Stimulated activated CD8-positive, alpha-beta memory T cell treated with anti-CD3 and anti-CD28 coated beads, Interleukin-12 subunit alpha, Interleukin-12 subunit beta, amount 100 ng/mL, for 1 hour (primary cell): ENCODE measurements at regions not wholly inside any gene's neighbourhood (a gene's known extent, or its start where the extent isn't known, plus 50 kb on each side); places are given as distances from the start of the nearest gene placed in this dataset.
"Not testable (repeated sequence)": the region's sequence is repeated elsewhere in the genome, so short reads cannot be mapped to it uniquely, and the experiment has no call there.

Experiments
- DNase-seq: peaks from one replicate; pipeline ENCODE4 v3.0.0-alpha.2; 2020; ENCODE audit warnings: low read depth

DNA sequence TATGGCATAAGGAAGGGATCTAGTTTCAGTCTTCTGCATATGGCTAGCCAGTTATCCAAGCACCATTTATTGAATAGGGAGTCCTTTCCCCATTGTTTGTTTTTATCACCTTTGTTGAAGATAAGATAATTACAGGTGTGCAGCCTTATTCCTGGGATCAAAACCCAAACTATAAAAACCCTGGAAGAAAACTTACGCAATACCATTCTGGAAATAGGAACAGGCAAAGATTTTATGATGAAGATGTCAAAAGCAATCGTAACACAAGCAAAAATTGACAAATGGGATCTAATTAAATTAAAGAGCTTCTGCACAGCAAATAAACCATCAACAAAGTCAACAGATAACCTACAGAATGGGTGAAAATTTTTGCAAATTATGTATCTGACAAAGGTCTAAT is 128.5 kb upstream of the DCN start:
- no peak for DNase-seq

DNA sequence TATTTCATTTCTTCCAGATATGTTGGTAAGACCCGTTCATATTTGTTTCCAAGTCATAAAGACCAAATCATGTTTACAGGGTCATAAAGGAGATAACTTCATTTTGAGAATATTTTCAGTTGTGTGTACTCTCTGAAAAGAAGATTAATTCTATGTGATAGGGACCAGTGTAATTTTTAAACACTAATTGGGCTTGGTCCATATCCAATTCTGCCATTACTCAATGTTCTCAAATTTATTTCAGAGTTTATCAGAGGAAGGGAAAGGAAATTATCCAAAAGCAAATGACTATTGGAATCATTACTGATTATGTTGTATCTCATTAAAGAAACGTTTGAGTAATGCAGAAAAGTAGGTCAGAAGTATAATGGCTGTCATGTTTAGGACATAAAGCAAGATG is 126.8 kb upstream of the DCN start:
- DNase-seq, result no peak

DNA sequence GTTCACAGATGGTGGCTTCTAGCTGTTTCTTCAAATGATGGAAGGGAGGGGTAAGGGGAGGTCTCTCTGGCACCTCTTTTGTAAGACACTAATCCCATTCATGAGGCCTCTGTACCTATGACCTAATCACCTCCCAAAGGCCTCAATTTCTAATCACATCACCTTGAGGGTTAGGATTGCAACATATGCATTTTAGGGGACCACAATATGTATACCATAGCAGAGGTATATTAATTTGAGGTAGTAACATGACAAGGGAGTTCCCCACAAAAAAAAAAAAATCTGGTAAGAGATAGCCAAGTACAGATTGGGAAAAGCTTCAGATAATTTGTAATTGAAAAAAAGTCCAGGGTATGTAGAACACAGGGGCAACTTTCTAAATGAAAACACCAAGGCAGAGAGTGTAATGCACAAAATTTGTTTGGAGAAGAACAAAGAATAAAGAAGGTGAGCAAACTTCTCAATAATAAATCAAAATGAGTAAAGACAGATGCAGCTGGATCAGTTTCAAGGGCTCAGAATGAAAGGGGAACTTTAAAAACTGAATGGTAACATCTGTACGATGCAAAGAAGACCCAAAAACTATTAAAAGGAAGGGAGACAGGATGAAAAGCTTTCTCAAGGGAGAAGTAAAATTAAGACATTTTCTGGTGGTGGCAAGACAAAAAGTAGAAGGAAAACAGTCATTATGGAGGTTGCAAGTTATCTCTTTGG is 125.5 kb upstream of the DCN start:
- DNase-seq, result no peak

DNA sequence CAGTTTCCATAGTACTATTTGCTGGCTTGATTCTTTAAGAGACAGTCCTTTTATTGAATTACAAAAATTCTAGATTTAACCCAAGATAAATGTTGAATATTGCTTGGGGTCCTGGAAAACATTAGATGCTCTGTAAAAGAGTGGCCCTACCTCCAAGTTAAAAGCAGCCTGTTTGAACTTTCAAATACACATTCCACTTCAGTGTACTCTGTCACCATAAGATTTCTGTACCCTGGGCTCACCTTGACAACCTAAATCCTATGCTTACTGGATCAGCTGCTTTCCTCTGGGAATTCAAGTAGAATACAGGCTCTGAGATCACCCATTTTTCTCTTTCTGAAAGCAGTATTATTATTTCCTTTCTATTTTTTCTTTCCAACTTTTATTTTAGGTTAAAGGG is 107.7 kb upstream of the DCN start:
- DNase-seq, result no peak

DNA sequence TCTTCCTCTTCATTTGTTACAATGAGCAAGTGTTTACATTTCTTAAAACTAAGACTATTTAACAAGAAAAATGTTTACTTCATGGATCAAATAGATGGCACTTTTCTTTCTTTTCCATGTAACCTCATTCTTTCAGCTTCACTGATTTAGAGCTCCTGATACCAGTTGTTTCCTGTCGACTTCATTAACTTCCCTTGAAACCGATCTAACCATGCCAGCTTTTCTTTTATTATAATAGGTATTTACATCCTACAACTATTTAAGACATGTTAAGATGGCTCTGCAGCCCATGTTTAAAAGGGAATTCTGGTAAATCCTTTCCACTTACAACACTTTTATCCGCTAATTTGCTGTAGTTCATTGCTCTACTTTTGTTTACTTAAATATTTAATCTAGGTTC is 107.3 kb upstream of the DCN start:
- no peak for DNase-seq

DNA sequence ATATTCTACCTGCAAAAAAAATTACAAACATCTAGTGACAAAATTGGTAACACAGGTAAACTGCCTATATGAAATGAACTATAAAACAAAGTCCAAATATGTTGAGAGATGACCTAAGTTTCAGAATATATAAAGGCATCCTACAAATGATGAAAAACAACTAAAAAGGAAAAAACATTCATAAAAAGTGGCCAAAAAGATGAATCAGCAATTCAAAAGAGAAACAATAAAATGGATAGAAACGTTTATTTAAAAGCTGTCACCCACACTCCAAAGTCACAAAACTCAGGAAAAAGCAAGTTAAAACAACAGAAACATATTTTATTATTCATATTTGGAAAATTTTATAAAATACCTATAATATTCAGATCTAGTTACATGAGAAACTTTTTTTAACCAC is 106.5 kb upstream of the DCN start:
- no peak for DNase-seq

DNA sequence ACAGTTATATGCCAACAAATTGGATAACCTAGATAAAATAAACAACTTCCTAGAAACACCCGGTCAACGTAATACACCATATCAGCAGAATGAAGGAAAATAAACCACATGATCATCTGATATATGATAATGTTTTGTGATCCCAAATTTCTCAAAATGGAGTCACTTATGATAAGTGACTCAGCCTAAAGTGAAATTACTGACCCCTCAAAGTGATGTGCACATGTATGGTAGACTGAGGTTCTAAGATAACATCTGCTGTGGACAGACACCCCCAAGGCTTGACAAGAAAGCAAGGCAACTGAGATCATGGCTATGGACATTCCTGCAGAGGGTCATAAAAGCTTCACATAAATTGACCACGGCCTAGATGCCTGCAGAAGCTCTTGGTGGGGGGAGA is 105.1 kb upstream of the DCN start:
- no peak for DNase-seq

DNA sequence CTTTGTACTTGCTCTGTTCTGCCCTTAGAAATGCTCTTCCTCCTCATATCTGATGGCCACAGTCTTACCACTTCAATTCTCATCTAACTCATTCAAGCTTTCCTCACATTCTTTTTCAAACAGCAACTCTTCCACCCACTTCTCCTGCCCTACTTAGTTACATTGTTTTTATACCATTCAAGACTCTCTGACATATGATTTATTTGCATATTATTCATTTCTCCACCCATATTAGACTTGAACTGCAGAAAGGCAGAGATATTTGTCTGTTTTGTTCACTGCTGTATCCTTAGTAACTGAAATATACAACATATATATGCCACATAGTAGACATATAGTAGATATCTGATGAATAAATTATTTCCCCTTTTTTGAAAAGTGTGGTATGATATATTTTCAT is 95.5 kb upstream of the DCN start:
- DNase-seq, result no peak

DNA sequence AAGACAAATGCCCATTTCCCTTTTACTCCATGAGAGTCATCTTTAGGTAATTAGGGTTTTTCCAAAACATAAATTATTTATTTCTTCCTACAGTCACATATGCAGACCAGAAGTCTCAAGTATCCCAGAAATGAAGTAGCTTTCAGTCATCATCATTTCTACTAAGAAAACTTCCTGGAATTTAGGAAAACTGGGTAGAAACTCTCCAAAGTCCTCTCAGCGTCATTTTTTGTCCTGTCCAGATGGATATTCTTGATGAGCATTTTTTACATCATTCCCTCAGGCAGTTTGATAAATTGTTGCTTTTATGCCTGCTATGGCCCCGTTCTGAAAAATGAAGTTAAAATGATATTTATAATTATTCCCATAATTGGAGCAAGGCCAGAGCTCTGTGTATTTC is 93.9 kb upstream of the DCN start:
- DNase-seq, result no peak

DNA sequence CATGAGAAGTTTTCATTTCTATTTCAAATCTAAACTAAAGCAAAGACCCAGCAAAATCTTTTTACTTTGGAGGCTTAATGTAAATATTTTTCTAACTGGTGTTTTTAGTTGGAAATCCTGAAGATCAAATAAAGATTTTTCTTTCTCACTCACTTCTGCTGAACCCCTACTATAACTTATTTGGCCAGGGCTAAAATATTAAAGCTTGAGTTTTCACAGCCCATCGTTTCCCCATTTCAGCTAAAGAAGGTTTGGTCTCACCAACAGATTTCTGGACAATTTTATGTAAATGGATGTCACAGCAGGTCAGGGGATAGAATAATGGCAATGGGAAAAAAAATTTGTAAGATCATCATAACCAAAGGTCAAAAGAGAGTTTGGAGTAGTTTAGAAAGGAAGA is 92.7 kb upstream of the DCN start:
- DNase-seq, result no peak

DNA sequence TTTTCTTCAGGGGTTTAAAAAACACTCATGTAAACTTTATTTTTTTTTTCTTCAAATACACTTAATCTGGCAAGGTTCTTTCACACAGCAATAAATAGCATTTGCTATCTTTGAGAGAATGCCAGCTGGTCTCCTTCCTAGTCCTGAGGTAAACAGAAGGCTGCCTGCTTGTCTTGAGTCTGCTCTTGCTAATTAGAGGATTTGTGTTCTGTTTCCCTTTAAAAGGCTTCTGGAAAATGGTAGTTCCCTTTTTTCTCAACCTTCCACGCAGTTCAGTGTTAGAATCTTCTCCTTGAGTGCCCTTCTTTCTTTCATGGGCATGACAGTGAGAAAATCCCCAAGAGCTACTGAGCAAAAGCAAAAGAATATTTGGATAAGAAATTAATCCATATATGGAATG is 92.3 kb upstream of the DCN start:
- no peak for DNase-seq

DNA sequence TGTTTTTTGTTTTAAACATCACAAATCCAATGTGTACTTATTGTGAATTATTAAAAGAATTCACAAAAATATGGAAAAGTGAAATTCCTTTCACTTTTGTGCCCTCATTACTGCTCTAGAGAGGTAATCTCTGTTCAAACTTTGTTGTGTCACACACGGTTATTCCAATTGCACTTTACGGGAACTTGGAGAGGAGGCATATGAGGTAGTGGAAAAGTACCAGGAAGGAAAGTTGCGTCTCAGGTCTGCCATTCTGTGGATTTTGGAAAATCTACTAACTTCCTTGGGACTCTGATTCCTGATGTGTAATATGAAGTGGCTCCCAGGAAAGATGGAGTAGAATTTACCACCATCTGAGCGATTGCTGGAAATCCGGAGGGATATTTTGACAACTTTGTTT is 90.9 kb upstream of the DCN start:
- no peak for DNase-seq

DNA sequence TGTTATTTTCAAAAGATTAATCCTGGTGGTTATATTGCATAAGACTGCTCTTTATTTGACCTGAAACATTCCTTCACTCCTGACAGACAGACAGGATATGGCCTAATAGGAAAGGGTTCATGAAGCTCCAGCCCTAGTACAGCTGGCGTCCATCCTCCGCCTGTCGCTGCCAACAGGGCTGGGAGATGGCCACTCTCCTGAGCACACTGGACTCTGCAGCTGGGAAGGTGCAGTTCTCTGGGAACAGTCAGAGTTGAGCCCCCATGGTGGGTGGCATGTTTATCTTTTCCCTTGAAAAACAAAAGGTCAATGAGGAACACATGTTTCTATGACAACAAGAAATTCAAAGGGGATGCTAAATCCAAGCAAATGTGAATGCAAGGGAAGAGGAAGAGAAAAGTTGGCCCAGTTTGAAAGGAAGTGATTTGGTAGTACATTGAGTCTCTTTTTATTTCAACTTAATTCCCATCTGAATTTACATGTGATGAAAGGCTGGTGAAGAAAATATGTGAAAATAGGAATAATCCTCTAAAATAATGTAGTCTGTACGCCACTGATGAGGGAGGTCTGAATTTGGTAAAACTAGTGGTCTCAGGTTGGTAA is 89.9 kb upstream of the DCN start:
- DNase-seq, result no peak

DNA sequence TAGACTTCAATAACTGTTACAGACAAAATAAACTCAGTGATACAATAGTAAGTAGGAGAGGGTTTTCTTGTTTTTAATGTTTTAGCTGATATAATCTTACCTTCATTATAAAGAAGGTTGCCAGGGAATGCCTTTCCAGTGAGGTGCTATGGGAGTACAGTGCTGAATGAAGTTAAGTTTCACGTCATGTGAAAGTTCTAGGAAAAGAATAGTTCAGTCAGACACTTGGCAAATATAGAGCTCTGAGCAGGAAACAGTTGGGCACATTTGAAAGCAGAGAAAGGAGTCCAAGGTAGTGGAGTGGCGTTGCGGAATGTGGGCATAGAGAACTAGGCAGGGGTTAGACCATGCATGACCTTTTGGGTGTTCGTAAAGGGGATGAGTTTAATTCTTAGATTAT is 88.6 kb upstream of the DCN start:
- DNase-seq, result no peak

DNA sequence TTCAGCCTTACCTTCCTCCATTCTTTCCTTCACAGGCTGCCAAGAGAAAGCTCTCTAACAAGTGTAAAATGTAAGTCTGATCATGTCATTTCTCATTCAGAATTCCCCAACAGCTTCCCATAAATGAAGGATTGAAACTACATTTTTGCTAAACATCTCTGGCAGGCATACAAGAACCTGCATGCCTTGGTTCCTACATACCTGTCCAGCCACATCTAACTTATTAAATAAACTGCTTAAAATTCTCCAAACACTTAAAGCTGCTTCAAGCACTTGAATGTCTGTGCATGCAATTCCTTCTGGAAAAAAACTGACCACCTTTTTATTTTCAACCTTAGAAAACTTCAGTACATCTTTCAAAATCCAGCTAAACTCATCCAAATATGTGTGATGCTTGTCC is 84.4 kb upstream of the DCN start:
- no peak for DNase-seq

DNA sequence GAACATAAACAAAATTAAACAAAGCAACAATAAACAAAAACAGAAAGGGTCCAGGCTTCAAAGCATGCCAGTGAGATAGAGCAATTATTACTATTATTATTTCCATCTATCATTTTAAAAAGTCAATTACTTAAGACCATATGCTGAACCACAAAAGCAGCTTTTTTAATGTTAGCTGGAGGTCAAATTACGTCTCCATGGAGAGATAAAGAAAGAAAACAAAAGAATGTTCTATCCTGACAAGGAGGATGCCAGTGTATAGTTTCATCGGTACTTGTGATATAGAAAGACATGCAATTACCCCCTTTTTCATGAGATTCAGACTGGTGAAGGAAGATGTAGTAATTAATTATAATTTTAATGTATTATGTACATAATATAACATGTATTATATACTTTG is 81.6 kb upstream of the DCN start:
- DNase-seq, result no peak

DNA sequence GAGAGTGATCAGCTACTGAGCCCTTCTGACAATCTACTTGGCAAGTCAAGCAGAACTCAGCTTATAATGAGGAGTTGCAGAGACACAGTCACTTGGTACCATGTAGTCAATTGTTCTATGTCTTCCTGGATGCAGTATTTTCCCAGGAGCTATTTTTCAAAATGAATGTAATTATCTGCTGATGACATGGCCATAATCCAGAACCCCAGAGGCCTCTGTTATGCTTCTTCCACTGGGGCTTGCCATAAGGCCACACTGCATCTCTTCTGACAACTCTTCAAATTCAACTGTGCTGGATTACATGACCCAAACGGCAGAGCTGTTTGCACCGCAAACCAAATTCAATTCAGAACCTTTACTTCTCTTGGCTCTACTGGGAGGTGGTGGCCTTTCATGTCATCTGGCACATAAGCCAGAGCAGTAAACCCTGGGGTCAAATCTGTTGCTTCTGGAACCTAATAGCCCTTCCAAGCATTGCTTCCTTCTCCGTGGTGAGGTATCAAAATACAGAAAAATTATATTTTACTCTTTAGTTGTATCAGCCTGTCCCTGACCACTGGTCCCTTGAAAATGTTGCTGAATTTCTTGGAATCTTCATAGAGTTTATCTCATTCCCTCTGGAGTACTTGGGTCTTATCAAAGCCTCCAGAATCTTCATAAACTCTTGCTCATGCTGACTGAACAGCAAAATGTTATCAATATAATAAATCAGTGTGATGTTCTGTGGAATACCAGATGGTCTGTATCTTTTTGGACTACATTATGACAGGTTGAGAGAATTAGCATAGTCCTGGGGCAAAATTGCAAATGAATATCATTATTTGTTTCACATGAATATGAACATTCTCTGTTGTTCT is 79.4 kb upstream of the DCN start:
- no peak for DNase-seq

DNA sequence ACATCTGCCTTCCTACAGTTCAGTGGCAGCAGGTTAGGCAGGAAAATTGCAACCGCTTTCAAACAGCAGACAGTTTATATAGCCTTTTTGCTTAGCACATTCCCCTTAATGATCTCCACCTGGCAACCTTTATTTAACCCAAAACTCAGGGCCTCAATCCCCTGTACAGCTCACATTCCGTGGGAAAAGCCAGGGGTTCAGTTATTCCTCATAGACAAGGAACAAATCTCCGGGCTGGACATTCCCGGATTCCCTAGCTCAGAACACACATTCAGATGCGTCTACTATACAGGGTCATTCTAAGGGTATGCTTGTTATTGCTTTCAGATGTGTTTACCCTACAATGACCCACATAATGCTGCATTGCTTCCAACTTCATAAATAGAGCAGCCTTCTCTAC is 73.8 kb upstream of the DCN start:
- DNase-seq, result no peak

DNA sequence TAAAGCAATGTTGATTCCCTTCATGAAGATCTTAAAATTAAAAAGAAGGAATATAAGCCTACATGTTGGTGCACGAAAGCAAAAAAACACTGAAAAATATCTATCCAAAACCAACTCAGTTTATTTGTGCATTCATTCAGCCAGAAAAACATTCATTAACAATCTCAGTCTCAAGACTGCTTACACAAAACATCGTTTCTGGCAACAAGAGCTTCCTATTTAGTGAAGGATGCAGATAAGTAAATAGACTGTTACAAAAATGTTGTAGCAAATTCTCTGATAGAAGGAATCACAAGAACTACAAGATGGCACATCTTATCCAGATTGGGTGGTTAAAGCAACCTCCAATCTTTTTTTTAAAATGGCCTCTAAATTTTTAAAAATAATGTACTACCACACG is 69.7 kb upstream of the DCN start:
- DNase-seq, result no peak

DNA sequence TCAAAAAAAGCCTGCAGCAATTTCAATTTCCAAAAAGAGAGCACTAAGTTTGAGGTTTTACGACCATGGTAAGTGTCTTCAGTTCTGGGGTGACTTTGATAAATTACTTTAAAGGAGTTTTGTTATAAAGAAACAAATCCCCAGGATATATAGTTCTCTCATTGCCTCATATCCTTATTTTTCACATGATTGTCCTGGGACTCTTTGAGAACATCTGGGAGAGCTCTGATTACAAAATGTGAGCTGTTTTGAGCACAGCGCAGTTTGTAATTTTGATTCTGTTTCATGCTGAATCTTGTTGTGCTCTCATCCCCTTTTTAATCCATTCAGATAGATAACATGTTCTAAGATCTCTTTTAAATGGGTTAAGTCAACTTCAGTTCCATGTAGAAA is 67.7 kb upstream of the DCN start:
- no peak for DNase-seq

DNA sequence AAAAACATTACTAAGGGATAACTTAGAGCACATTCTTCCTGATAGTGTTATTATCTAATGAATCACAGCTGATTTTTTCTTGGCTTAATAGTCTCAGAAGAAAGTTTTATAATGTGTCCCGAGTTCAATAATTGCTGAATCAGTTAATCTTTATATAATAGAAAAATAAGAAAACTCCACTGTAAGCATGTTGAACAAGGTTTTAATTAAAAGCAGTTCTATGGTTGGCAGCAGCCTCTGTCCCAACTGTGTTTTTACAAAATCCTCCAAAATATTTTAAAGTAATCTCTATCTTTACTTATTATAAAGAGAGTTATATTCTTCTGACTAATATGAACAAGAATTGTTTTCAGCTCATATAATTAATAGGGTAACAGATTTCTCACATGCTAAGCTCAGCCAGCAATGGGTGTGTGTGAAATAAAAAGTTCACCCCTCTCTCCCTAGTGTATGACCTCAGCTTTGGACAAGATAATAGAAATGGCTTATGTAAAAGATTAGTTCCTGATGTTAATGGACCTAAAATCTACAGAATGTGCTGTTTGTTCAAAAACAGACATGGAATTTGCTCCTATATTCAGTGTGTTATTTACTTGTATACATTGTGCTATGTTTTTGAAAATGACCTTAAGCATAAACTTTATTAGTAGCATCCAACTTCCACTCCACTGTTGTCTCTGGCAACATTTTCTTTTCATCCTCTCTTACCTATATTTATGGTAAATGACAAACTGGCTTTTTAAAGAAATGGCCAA is 67.1 kb upstream of the DCN start:
- no peak for DNase-seq

DNA sequence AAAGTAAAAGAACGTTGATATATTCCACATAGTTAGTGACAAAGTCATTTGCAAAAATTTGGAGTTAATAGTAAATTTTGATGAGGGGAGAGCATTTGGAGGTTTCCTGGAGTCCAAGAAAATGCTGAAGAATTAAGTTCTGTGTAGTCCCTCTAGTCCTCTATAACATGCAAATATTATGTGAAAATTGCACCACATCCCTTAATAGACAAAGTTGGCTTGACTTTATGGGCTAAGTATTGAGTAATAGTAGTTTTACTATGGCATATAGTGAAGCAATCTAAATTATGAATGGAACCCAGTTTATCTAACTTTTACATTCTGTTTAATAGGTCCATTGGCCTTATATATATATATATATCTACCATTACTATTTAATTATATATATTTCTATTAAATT is 66.4 kb upstream of the DCN start:
- no peak for DNase-seq

DNA sequence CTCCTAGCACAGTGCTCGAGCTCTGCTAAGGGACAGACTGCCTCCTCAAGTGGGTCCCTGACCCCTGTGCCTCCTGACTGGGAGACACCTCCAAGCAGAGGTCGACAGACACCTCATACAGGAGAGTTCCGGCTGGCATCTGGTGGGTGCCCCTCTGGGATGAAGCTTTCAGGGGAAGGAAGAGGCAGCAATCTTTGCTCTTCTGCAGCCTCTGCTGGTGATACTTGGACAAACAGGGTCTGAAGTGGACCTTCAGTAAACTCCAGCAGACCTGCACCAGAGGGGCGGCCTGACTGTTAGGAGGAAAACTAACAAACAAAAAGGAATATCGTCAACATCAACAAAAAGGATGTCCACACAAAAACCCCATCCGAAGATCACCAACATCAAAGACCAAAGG is 60.6 kb upstream of the DCN start:
- DNase-seq, result not testable (repeated sequence)
